Smooth muscle cell (in vitro differentiated cells): ENCODE measurements at regions not wholly inside any gene's neighbourhood (a gene's known extent, or its start where the extent isn't known, plus 50 kb on each side); places are given as distances from the start of the nearest gene placed in this dataset.

Experiments used
- DNase-seq: peaks from one replicate; lab custom pipeline; 2025; ENCODE audit not compliant: unreplicated experiment; lab: John Stamatoyannopoulos, UW
- H2AFZ ChIP-seq: fragments of 200-600 bp; sonication (generic); 2 replicates; pipeline ENCODE4 v1.6.0; 2016; ENCODE audit warnings: antibody characterized with exemption, low read depth, mild to moderate bottlenecking
- H3F3A ChIP-seq: fragments of 200-600 bp; sonication (generic); 2 replicates; pipeline ENCODE4 v1.6.0; 2017; ENCODE audit warnings: antibody characterized with exemption, low read depth
- H3K27ac ChIP-seq: fragments of 200-600 bp; sonication (generic); 2 replicates; pipeline ENCODE4 v1.5.1; 2016; ENCODE audit warnings: low read depth, mild to moderate bottlenecking
- H3K27me3 ChIP-seq: fragments of 200-600 bp; sonication (generic); 2 replicates; pipeline ENCODE4 v1.6.1; 2016; ENCODE audit warnings: low read depth, mild to moderate bottlenecking
- H3K36me3 ChIP-seq: fragments of 200-600 bp; sonication (generic); 2 replicates; pipeline ENCODE4 v1.5.1; 2016; ENCODE audit warnings: low read depth
- H3K4me1 ChIP-seq: fragments of 200-600 bp; sonication (generic); 2 replicates; pipeline ENCODE4 v1.5.1; 2016; ENCODE audit warnings: low read depth
- H3K4me2 ChIP-seq: fragments of 200-600 bp; sonication (generic); 2 replicates; pipeline ENCODE4 v1.6.0; 2016; ENCODE audit warnings: mild to moderate bottlenecking
- H3K4me3 ChIP-seq: fragments of 200-600 bp; sonication (generic); 2 replicates; pipeline ENCODE4 v1.5.1; 2016; ENCODE audit warnings: mild to moderate bottlenecking
- H3K79me2 ChIP-seq: fragments of 200-600 bp; sonication (generic); 2 replicates; pipeline ENCODE4 v1.6.0; 2016; ENCODE audit warnings: low read depth, mild to moderate bottlenecking
- H3K9ac ChIP-seq: fragments of 200-600 bp; sonication (generic); 2 replicates; pipeline ENCODE4 v1.6.0; 2016; ENCODE audit warnings: low read depth
- H3K9me3 ChIP-seq: fragments of 200-600 bp; sonication (generic); replicated peaks from 2 replicates; pipeline ENCODE4 v1.5.1; 2016; ENCODE audit warnings: low read depth
- H4K20me1 ChIP-seq: fragments of 200-600 bp; sonication (generic); 2 replicates; pipeline ENCODE4 v1.6.0; 2016; ENCODE audit warnings: low read depth
- WGBS: methylation state at CpG from one replicate; pipeline ENCODE4 v1.1.7; 2016; ENCODE audit warnings: low lambda C conversion rate; 5-methylcytosine and 5-hydroxymethylcytosine counted together
- TF ChIP-seq, protein P1 (sequence below): fragments of 200-600 bp; sonication (generic); IDR thresholded peaks from 2 replicates; pipeline ENCODE4 v1.5.1; 2017; ENCODE audit warnings: borderline replicate concordance, mild to moderate bottlenecking, antibody characterized with exemption; ENCODE audit not compliant: insufficient read depth, poor library complexity, severe bottlenecking

DNA sequence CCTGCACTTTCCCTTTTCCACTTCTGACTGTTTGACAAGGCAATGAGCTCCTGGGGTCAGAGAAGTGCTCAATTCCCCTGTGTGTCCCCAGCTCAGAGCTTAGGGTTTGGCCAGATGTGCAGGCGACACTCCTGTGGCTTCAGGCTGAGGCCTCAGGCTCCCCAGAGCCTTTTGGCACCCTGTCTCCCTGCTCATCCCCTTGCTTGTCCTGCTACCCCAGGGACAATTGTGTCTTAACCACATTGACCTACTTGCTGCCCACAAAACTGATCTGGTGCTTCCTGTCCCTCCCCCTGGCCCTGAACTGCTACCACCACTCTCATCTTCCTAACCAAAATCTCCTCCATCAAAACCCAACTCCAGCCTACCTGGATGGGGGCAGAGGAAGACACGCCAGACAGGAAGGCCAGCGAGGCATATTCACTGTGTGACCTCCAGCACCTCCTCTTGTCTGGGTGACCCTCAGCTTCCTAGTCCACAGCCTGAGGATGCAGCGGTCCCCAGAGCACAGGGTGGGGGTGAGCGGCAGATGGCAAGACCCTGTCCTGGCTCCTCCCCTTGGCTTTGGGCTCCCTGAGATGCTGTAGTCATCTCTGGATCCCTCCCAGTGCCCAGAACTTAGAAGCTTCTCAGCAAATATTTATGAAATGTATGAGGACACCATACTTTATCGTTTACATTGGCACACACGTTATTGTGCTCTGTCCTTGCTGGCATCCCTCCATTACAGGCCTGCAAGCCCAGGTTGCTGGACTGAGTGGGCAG lies 98.9 kb upstream of the SLC6A6 start:
- TF ChIP-seq, protein P1, sequence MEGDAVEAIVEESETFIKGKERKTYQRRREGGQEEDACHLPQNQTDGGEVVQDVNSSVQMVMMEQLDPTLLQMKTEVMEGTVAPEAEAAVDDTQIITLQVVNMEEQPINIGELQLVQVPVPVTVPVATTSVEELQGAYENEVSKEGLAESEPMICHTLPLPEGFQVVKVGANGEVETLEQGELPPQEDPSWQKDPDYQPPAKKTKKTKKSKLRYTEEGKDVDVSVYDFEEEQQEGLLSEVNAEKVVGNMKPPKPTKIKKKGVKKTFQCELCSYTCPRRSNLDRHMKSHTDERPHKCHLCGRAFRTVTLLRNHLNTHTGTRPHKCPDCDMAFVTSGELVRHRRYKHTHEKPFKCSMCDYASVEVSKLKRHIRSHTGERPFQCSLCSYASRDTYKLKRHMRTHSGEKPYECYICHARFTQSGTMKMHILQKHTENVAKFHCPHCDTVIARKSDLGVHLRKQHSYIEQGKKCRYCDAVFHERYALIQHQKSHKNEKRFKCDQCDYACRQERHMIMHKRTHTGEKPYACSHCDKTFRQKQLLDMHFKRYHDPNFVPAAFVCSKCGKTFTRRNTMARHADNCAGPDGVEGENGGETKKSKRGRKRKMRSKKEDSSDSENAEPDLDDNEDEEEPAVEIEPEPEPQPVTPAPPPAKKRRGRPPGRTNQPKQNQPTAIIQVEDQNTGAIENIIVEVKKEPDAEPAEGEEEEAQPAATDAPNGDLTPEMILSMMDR: no peak
- Histone ChIP-seq H4K20me1 (no peaks in the 10 kb centered on the region), H3K27ac (no peak overlapping the region), H3K4me1 (no peaks in the 10 kb centered on the region), H3K4me2 (no peak overlapping the region), H3K4me3 (no peak overlapping the region), H2AFZ (no peak overlapping the region), H3K27me3 (no peaks in the 10 kb centered on the region), H3K9me3 (no peaks in the 10 kb centered on the region), H3K36me3 (no peaks in the 10 kb centered on the region), H3K9ac (no peak overlapping the region), H3F3A (no peaks in the 10 kb centered on the region), H3K79me2 (no peaks in the 10 kb centered on the region)
- WGBS: 88% methylated on average over 7 of the region's 7 CpGs
- DNase-seq: no peak

DNA sequence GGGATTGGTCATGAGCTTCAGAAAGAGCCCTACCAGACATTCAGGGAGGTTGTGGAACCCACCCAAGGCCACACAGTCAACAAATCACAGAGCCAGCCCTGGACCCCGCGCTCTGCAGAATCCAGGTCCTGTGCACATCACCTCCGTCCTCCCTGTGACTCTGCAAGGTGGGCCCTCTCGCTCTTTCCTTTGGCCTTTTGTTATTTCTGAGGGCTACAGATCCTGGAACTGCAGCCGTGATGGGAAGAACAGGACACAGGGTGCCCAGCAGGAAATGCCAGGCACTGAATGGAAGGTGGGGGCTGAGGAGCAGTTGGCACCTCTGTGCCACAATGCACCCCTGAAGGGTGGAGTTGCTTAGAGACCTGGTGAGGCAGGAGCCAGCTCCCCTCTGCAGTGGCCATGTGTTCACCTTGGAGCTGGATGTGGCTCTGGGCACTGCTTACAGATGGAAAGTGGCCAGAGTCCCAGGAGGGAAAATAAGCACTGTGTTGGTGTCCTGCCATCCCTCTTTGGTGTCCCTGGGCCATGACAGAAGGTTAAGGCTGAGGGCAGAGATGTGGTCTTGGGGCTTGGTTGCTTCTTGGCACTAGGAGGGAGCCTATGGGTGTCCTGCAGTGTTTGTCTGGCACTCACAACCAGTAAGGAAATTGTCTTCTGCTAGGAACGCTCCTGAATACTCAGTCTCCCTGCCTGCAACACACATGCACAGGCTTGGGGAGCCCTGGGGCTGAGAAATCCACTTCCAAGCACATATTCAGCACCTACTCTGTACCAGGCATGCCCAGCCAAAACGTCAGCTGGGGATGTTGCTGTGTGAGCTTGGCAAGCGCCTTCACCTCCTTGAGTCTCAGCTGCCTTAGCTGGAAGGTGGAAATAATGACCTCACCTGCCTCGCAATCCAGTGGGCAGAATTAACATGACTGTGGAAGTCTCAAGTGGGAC lies 98.0 kb upstream of the SLC6A6 start:
- Histone ChIP-seq H2AFZ (no peak overlapping the region), H3K27me3 (no peaks in the 10 kb centered on the region), H3K9ac (no peak overlapping the region), H4K20me1 (no peaks in the 10 kb centered on the region), H3K36me3 (no peaks in the 10 kb centered on the region), H3K79me2 (no peaks in the 10 kb centered on the region), H3K4me3 (no peak overlapping the region), H3K9me3 (no peaks in the 10 kb centered on the region), H3K4me1 (no peaks in the 10 kb centered on the region), H3K4me2 (no peak overlapping the region), H3F3A (no peaks in the 10 kb centered on the region), H3K27ac (no peak overlapping the region)
- 87% methylated on average over 9 of the region's 9 CpGs for WGBS
- no peak for DNase-seq
- TF ChIP-seq, protein P1: no peak

DNA sequence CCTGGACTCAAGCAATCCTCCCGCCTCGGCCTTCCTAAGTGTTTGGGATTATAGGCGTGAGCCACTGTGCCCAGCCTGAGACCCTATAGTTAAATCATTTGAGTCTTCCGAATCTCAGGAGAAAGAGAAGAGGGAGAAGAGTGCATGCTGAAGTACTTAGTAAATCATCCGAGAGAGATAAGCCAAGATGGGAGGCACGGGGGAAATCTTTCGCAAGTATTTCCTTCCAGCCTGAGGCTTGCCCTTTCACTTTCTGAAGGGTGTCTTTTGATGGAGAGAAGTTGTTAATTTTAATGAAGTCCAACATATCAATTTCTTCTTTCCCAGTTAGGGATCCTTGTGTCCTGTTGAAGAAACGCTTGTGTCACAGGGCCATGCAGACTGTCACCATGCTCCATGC lies 97.1 kb upstream of the SLC6A6 start:
- Histone ChIP-seq H3K36me3 (no peaks in the 10 kb centered on the region), H3K27me3 (no peaks in the 10 kb centered on the region), H3K4me2 (no peak overlapping the region), H3K4me3 (no peak overlapping the region), H3K4me1 (no peaks in the 10 kb centered on the region), H3F3A (no peaks in the 10 kb centered on the region), H3K27ac (no peak overlapping the region), H3K9ac (no peak overlapping the region), H3K79me2 (no peaks in the 10 kb centered on the region), H4K20me1 (no peaks in the 10 kb centered on the region), H3K9me3 (no peaks in the 10 kb centered on the region), H2AFZ (no peak overlapping the region)
- DNase-seq: no peak
- TF ChIP-seq, protein P1: no peak
- WGBS: 65% methylated on average over 8 of the region's 8 CpGs
